NCI-H82 treated with DMSO at 0.1 percent for 48 hours (cell line): ENCODE measurements at regions not wholly inside any gene's neighbourhood (a gene's known extent, or its start where the extent isn't known, plus 50 kb on each side); places are given as distances from the start of the nearest gene placed in this dataset.
"Not testable (repeated sequence)": the region's sequence is repeated elsewhere in the genome, so short reads cannot be mapped to it uniquely, and the experiment has no call there.

ENCODE experiments used
- DNase-seq: peaks from one replicate; lab custom pipeline; 2025; ENCODE audit not compliant: unreplicated experiment; lab: John Stamatoyannopoulos, UW

DNA sequence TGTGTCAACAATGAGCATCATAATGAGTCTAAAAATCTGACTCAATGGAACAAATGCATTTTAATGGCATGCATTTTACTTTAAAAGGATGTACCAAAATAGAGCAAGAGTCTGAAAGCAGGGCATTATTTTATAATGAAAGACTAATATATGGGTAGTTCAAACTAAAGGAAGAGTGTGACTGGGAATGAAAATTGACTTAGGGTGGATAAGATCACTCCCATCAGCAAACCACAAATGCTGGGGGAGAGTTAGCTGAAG lies 114.7 kb downstream of the SOX4 start:
- DNase-seq = no peak

DNA sequence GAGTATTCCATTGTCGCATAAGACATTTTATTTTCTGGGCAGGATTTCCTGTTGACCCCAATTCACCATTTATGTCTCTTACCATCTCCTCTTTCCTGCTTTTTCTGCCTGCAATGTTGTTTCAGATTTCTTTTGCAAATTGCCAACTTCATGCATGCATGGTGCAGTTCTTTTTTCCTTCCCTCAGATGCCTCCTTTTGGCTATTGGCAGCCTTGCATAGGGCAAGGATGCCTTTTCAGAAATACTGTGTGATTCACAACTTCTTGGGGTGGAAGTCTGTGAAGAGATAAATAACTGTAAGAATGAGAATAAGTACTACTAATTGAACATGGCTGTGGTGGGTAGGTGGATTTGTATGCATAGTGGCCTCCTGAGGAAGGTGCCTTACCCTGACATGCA lies 116.7 kb downstream of the SOX4 start:
- DNase-seq = no peak

DNA sequence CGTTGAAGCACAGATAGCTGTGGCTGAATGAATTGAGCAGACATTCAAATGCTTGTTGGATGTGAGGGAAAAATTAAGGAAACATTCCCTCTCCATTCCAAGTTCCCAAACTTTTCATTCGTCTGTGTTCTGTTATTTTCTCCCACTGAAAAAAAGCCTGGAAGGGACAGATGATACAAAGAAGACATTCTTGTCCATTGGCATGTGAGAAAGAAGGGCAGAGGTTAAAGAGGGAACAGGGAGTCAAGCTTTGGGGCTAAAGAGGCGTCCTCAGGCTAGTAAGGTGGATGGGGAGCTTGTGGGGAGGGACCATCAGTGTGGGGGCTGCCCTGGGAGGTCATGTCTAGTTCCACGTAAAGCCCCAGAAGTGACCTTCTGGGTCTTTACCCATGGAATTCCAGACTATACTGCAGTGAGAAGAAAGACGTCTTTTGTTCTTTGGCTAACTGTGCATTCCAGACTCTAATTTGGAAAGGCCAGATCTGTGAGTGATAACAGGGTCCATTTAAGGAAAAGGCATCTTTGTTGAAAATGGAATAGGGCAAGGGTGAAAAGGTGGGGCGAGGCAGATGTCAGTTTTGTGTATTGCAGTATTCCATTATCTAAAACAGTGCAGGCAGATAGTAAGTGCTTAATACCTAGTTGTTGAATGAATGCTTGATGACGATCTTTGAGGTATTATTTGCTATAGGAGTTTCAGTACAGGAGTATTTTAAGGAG lies 117.5 kb downstream of the SOX4 start:
- no peak for DNase-seq

DNA sequence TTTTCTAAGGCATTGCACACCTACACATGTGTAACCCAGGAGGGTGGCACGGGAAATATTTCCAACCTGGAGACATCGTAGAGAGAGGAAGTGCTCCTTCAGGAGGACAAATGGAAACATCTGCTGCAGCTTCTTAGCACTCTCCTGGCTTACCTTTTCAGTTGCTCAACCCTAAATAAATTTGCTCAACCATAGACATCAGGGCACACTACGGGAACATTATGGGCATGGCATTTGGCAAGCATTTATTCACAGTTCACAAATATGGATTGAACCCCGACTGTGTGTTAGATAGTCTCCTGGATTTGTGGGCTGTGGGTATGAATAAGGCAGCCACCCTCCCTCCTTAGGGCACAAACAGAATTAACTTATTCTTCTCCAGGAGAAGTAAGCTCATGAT lies 118.7 kb downstream of the SOX4 start:
- no peak for DNase-seq

DNA sequence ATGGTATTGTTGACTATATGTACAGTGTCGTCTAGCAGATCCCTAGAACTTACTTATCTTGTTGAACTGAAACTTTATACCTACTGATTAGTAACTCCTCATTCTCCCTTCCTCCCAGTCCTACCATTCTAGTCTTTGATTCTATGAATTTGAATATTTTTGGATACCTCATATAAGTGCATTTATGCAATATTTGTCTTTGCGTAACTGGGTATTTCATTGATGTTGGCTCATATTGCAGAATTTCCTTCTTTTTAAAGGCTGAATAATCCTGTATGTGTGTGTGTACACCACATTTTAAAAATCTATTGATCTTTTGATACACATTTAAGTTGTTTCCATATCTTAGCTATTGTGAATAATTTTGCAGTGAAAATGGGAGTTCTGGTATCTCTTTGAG lies 119.9 kb downstream of the SOX4 start:
- no peak for DNase-seq

DNA sequence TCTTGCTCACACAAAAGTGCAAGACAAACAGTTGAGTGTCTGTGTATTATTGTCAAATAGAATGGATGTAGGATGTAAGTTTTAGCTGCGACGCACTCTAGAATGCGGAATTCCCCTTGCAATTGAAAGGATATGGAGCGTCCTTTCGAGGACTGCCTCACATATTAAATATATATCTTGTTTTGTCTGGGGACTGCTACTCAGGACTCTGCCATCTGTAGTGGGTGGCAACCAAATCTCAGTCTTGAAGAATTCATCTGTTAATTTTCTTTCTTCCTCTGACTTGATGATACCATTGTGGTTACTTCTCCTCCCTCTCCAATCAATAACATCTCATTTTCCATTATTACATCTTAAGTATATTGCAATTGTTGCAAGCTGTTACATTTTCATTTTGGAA lies 121.6 kb downstream of the SOX4 start:
- DNase-seq = no peak

DNA sequence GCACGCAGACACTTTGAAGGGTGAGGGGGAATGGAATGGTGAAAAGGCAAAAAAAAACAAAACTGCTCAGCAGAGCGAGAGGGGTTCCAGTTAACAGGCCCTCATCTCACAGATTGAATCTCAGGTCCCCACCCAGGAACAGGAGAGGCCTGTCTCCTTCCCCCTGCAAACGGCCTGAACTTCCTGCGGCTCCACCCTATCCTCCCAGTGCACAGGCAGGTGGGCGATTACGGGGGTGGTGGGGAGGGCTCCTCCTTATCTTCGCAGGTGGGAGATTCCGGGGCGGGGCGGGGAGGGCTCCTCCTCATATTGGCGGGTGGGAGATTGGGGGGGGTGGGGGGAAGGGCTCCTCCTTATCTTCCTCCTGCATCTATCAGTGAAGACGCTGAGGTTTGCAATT lies 129.0 kb downstream of the SOX4 start:
- no peak for DNase-seq

DNA sequence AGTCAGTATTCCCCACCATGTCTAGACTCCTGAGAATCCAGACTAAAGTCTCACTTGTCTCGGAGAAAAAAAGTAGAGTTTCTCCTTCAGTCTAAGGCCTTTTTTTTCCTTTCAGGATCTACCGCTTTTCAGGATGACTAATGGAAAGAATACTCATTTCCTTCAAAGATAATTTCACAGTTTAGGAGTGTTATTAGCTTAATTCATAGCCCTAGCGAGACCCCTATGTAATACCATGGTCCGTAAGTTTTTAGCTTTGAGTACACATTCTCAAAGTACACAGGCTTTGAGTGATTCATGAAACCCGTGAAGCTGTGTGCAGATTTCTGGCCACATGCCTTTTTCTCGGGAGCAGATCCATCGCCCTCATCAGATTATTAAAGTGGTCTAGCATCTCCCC lies 133.1 kb downstream of the SOX4 start:
- DNase-seq = no peak

DNA sequence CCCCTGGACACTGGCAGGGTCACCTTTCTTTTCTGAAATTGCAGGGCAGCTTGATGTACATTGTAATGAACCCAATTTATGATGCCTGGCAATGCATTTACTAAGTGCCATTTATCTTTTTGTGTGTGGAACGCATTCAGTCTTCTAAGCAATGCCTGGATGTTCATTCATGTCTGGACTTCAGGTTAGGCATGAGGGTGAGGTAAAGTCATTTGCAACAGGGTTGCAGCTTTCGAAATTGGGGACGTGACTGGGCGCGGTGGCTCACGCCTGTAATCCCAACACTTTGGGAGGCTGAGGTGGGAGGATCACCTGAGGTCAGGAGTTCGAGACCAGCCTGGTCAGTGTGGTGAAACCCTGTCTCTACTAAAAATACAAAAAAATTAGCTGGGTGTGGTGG lies 134.6 kb downstream of the SOX4 start:
- no peak for DNase-seq

DNA sequence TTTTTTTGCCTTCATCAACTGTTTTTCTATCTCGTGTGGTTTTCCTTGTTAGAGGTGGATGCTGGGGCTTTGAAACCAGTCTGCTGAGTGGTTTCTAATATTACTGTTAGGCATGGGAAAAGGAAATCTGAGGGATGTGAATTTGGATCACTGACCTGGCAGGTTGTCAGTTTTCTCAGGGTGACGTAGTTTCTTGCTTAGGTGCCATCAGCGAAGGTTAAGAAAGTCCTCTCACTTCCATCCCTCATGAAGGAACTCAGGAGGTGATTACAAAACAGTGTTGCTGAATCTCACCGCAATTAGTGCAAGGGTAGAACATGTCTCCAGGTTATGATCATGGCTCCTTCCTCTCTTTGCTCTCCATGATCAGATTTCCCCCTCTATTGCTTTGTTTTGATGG lies 135.9 kb downstream of the SOX4 start:
- DNase-seq = no peak

DNA sequence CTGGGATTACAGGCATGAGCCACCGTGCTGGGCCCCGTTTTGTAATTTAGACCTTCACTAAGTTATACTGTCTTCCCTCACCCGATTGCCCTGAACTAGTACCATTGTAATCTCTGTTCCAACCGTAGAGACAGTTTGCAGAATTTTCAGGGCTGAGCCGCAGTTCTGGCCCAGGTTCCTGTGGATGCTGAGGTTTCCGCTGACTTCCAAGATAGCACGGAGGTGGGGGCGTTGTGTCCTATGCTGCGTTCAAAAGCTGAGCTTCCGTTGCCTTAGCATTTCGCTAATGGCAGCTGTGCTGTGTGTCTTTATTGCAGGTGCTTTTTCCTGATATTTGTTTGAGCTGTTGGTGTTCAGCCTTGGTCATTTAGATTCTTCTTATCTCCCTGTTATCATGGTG lies 137.0 kb downstream of the SOX4 start:
- no peak for DNase-seq

DNA sequence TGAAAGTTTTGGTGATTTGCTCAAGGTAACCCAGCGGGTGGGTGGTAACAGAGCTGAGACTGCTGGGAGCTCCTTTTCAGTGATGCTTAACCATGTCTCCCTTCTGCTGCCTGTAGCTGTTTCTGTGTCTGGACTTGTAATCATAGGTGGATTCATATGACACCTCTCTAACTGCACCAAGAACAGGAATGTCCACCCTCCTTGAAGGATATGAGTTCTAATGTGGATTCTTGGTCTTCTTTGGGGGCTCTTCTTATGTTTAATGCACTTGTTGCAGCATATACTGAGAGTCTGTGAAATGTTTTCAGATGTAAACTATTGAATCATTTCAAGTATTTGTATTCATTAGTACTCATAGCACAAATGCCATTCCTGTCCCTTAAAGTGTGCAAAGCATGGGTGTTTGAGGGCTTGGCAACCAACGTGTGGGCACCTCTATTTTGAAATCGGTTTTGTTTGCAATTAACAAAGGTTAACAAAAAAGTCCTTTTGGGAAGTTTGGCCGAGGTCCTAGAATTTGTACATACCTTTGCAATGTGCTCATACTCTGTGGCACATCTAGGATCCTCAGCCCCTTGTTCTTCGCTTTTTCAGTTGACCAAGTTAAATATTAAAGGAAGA lies 138.0 kb downstream of the SOX4 start:
- no peak for DNase-seq

DNA sequence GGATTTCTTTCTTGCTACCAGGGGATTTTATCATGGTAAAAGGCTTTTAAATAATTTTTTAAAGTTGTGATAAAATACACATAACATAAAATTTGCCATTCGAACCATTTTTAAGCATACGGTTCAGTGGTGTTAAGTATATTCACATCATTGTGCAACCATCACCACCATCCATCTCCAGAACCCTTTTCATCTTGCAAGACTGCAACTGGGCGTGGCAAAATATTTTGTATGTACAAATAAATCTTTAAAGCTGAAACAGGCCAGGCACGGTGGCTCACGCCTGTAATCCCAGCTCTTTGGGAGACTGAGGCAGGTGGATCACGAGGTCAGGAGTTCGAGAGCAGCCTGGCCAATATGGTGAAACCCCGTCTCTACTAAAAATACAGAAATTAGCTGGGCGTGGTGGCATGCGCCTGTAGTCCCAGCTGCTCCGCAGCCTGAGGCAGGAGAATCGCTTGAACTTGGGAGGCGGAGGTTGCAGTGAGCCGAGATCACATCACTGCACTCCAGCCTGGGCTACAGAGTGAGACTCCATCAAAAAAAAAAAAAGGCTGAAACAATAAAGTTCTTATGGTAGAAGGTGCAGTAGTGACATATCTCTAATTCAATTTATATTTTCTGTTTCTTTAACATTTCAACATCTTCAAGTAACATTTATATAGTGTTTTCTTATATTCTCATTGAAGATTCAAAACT lies 138.6 kb downstream of the SOX4 start:
- not testable (repeated sequence) for DNase-seq

DNA sequence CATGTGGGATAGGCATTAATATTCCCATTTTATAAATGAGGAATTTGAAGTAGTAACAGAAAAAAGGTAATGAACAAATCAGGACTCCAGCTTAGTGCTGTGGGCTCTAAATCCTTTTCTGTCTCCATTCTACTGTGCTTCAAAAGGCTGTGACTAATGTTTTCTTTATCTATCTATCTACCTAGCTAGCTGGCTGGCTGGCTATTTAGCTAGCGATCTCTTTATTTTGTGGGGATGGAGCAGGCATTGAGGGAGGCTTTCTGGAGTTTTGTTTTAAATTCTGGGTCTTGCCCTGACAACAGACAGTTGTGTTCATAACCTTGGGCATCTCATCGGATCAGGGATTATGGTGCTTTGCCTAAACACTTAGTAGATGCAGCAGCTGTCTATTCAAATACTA lies 139.2 kb downstream of the SOX4 start:
- DNase-seq = peak; percentile 25

DNA sequence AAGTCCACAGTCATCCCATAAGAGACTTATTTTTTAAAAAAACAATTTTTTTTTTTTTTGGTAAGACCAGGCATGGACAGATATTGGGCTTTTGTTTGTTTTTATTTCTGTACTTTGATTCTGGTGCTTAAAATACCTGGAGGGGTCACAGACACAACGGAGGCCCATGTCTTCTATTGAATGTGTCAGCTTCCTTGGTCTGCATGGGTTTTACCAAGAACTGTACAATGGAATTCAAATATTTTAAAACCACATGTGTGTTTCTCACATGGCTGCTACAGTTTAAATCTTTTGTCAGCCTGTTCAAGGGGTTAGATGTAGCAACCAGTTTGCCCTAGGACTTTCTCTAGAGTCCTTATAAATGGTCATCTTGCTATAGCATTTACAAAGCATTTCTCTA lies 139.8 kb downstream of the SOX4 start:
- DNase-seq = no peak

DNA sequence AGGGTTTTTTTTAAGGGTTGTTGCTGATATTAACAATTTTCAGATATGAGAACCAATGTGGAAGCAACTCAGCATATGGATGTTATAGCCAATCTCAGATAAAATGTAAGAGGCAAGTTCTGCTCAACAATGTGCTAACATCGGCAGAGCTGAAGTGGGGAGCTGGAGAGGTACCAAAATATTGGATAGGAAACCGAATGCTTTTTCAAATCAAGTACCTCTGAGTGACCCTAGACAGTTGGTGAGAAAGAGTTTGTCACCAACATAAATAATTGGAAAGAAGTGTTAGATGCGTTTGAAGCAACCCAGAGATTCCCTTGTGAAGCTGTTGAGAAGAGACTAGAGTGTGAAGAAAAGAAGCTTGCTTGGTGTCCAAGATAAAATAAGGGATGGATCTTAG lies 140.7 kb downstream of the SOX4 start:
- DNase-seq = no peak

DNA sequence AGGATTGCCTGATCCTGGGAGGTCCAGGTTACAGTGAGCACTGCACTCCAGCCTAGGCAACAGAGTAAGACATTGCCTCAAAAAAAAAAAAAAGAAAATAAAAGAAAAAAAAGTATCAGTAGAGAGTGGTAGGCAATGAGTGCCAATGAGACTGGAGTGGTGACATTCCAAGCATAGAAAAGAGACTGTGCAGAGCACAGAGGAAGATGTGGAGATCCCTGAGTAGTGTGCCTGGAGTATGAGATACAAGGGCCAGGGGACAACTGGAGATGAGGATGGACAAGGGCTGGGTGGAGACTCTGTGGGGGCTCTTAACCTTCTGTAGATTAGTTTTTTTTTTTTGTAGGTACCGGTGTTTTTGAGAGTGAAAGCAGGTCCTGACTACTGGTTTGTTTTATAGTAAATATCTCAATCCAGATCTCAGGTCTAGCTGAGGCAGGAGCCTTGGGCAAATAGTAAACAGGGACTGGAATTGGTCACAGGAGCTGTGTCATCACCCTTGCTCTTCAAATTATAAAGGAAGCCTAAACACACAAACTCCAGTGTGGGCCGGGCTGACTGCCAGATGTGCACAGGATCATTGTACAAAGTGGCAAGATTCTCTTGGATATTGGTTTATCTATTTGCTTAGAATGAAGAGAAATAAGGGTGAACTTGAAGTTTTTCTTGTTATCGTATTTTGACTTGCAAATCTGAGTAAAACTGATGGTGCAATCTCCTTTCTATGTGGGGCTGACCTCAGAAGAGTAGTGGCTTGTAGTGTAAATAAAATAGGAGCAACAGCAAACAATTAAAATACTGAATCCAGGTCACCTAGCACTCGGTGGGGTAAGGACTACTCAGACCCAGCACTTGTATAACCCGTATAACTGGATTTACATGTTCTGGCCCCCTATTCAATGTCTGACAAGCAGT lies 144.9 kb downstream of the SOX4 start:
- DNase-seq = no peak

DNA sequence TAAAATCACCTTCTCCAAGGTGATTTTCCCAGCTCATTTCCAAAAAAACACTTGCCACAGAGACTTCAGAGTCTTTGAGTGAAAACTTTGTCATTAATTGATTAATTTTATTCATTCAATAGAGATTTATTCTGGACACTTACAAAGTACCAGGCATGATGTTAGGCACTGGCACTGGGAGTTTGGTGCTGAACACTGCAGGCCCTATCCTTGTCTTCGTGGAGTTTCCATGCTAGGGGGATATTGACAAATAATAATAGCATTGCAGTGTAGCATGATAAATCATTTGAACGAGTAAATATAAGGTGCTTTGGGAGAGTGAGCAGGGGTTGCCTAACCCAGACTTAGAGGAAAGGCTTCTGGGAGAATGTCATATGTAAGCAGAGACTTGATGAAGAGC lies 145.7 kb downstream of the SOX4 start:
- DNase-seq = no peak

DNA sequence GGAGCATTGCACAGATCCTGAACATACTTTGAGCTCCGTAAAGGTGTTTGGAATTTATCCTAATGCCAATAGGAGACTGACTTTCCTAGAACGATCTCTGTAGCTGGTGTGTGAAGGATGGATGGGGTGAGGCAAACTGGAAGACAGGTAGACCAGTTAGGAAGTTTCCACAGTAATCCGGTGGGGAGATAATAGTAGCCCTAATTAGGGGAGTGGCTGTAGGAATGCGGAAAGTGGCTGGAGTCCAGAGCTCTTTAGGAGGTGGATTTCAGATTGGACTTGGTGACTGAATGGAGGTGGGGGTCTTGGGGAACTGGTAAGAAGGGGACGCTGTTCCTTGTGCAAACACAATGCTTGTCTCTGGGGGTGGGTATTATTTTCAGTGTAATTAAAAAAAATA lies 146.3 kb downstream of the SOX4 start:
- DNase-seq = no peak

DNA sequence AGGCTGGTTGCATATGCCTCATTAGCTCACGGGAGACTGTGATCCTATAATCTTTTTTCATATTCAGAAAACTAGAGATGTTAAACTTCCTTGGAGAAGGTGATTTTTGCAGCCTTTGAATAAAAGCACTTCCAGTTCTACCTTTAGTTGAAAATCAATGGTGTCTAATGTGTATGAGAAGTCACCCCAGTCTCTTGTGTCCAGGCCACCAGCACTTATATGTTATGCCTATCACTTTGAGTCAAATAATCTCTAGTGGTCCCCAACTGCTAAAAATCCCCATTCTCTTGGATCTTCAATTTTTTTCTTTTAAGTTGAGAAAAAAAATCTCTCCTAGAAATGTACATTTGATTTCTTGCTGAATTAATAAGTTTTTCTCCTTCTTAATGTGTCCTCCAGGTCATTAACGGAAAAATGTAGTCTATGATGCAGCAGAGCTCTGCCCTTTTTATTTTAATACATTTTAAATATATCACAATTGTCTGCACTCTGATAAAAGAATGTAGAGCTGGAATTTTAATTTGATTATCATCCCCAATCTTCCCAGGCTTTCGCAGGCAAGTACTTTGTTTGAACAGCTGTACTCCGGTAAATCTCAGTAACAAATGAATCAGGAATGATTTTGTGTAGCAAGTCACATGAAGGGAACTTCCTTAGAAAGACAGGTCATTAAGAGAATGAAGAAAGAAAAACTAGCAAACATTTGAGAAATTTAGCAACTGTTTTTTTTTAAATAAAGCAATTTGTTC lies 147.0 kb downstream of the SOX4 start:
- peak; percentile 45 for DNase-seq
